Activated T-cell treated with anti-CD3 and anti-CD28 coated beads, Interleukin-2, amount 50 U/mL, for 24 hours (primary cell): ENCODE measurements at regions not wholly inside any gene's neighbourhood (a gene's known extent, or its start where the extent isn't known, plus 50 kb on each side); places are given as distances from the start of the nearest gene placed in this dataset.
"Not testable (repeated sequence)": the region's sequence is repeated elsewhere in the genome, so short reads cannot be mapped to it uniquely, and the experiment has no call there.

ENCODE experiments used
- DNase-seq: peaks from one replicate; pipeline ENCODE4 v3.0.0-alpha.2; 2020
- H3K27ac Mint-ChIP-seq: 2 replicates; pipeline ENCODE4 v1.8.0; 2020; ENCODE audit warnings: mild to moderate bottlenecking, mixed read lengths
- H3K27me3 Mint-ChIP-seq: 2 replicates; pipeline ENCODE4 v1.8.0; 2020; ENCODE audit warnings: mixed read lengths
- H3K36me3 Mint-ChIP-seq: 2 replicates; pipeline ENCODE4 v1.8.0; 2020; ENCODE audit warnings: low read depth, mixed read lengths
- H3K4me1 Mint-ChIP-seq: 2 replicates; pipeline ENCODE4 v1.8.0; 2020; ENCODE audit warnings: low read depth, mixed read lengths
- H3K4me3 Mint-ChIP-seq: 2 replicates; pipeline ENCODE4 v1.8.0; 2020; ENCODE audit warnings: mild to moderate bottlenecking, moderate library complexity, mixed read lengths
- H3K9me3 Mint-ChIP-seq: 2 replicates; pipeline ENCODE4 v1.8.0; 2020; ENCODE audit warnings: mixed read lengths

GRCh38 chr3:87541723-87542122, 265.3 kb upstream of the POU1F1 start:
- Mint-ChIP-seq H3K36me3 (no peaks in the 10 kb centered on the region), H3K9me3 (no peaks in the 10 kb centered on the region), H3K27ac (no peak overlapping the region), H3K27me3 (no peaks in the 10 kb centered on the region), H3K4me1 (no peaks in the 10 kb centered on the region), H3K4me3 (no peak overlapping the region)
- no peak for DNase-seq

GRCh38 chr3:87538722-87539121, 262.3 kb upstream of the POU1F1 start:
- not testable (repeated sequence) for H3K4me1 Mint-ChIP-seq, DNase-seq, H3K9me3 Mint-ChIP-seq, H3K27me3 Mint-ChIP-seq, H3K36me3 Mint-ChIP-seq, H3K27ac Mint-ChIP-seq, H3K4me3 Mint-ChIP-seq

GRCh38 chr3:87509401-87509800, 233.0 kb upstream of the POU1F1 start:
- no peaks in the 10 kb centered on the region for H3K36me3 Mint-ChIP-seq
- no peak overlapping the region for H3K4me3 Mint-ChIP-seq

GRCh38 chr3:87508921-87509320, 232.5 kb upstream of the POU1F1 start:
- DNase-seq, result no peak
- H3K4me3 Mint-ChIP-seq, result no peak overlapping the region
- no peaks in the 10 kb centered on the region for H3K9me3 Mint-ChIP-seq
- H3K4me1 Mint-ChIP-seq, result no peaks in the 10 kb centered on the region
- no peaks in the 10 kb centered on the region for H3K36me3 Mint-ChIP-seq
- H3K27ac Mint-ChIP-seq, result no peak overlapping the region
- H3K27me3 Mint-ChIP-seq, result no peaks in the 10 kb centered on the region

More at GRCh38 chr3:87509401-87509800, 233.0 kb upstream of the POU1F1 start:
- Mint-ChIP-seq H3K9me3 (no peaks in the 10 kb centered on the region), H3K27ac (no peak overlapping the region), H3K27me3 (no peaks in the 10 kb centered on the region), H3K4me1 (no peaks in the 10 kb centered on the region)
- no peak for DNase-seq

GRCh38 chr3:87507753-87508152, 231.4 kb upstream of the POU1F1 start:
- no peak overlapping the region for H3K27ac Mint-ChIP-seq
- DNase-seq, result no peak
- no peak overlapping the region for H3K4me3 Mint-ChIP-seq
- H3K36me3 Mint-ChIP-seq, result no peaks in the 10 kb centered on the region
- H3K9me3 Mint-ChIP-seq, result no peaks in the 10 kb centered on the region
- no peaks in the 10 kb centered on the region for H3K27me3 Mint-ChIP-seq
- no peaks in the 10 kb centered on the region for H3K4me1 Mint-ChIP-seq

GRCh38 chr3:87503900-87504498, 227.6 kb upstream of the POU1F1 start:
- DNase-seq, result no peak

GRCh38 chr3:87501076-87501475, 224.7 kb upstream of the POU1F1 start:
- no peaks in the 10 kb centered on the region for H3K4me1 Mint-ChIP-seq
- H3K9me3 Mint-ChIP-seq, result no peaks in the 10 kb centered on the region
- H3K27me3 Mint-ChIP-seq, result no peaks in the 10 kb centered on the region
- H3K4me3 Mint-ChIP-seq, result no peak overlapping the region
- H3K27ac Mint-ChIP-seq, result no peak overlapping the region
- no peaks in the 10 kb centered on the region for H3K36me3 Mint-ChIP-seq
- DNase-seq, result no peak

More at GRCh38 chr3:87503900-87504498, 227.6 kb upstream of the POU1F1 start:
- Mint-ChIP-seq H3K9me3 (no peaks in the 10 kb centered on the region), H3K4me3 (no peak overlapping the region), H3K4me1 (no peaks in the 10 kb centered on the region), H3K27ac (no peak overlapping the region), H3K36me3 (no peaks in the 10 kb centered on the region), H3K27me3 (no peaks in the 10 kb centered on the region)

- DNase-seq, result no peak
- no peaks in the 10 kb centered on the region for H3K4me1 Mint-ChIP-seq
- no peak overlapping the region for H3K27ac Mint-ChIP-seq
- H3K4me3 Mint-ChIP-seq, result no peak overlapping the region
- H3K27me3 Mint-ChIP-seq, result no peaks in the 10 kb centered on the region
- H3K36me3 Mint-ChIP-seq, result no peaks in the 10 kb centered on the region
- H3K9me3 Mint-ChIP-seq, result no peaks in the 10 kb centered on the region
Measured at GRCh38 chr3:87498358-87499080, 222.1 kb upstream of the POU1F1 start.

- Mint-ChIP-seq H3K36me3 (no peaks in the 10 kb centered on the region), H3K27ac (no peak overlapping the region), H3K27me3 (no peaks in the 10 kb centered on the region), H3K4me3 (no peak overlapping the region), H3K4me1 (no peaks in the 10 kb centered on the region), H3K9me3 (no peaks in the 10 kb centered on the region)
- no peak for DNase-seq
Measured at GRCh38 chr3:87495938-87496337, 219.6 kb upstream of the POU1F1 start.

GRCh38 chr3:87494264-87494663, 217.9 kb upstream of the POU1F1 start:
- no peaks in the 10 kb centered on the region for H3K9me3 Mint-ChIP-seq
- no peak for DNase-seq
- H3K4me3 Mint-ChIP-seq, result no peak overlapping the region
- no peaks in the 10 kb centered on the region for H3K27me3 Mint-ChIP-seq
- no peaks in the 10 kb centered on the region for H3K36me3 Mint-ChIP-seq
- no peak overlapping the region for H3K27ac Mint-ChIP-seq
- no peaks in the 10 kb centered on the region for H3K4me1 Mint-ChIP-seq

GRCh38 chr3:87491843-87492242, 215.5 kb upstream of the POU1F1 start:
- H3K4me3 Mint-ChIP-seq, result no peak overlapping the region
- H3K36me3 Mint-ChIP-seq, result no peaks in the 10 kb centered on the region
- DNase-seq, result no peak
- peaks cover 3% of the 10 kb centered on the region for H3K9me3 Mint-ChIP-seq
- no peaks in the 10 kb centered on the region for H3K27me3 Mint-ChIP-seq
- H3K27ac Mint-ChIP-seq, result no peak overlapping the region
- peaks cover 2% of the 10 kb centered on the region for H3K4me1 Mint-ChIP-seq

GRCh38 chr3:87489892-87490291, 213.5 kb upstream of the POU1F1 start:
- H3K9me3 Mint-ChIP-seq, result peaks cover 5% of the 10 kb centered on the region
- no peak overlapping the region for H3K27ac Mint-ChIP-seq
- no peaks in the 10 kb centered on the region for H3K27me3 Mint-ChIP-seq
- no peaks in the 10 kb centered on the region for H3K36me3 Mint-ChIP-seq
- no peak for DNase-seq
- H3K4me1 Mint-ChIP-seq, result peaks cover 4% of the 10 kb centered on the region
- H3K4me3 Mint-ChIP-seq, result no peak overlapping the region

- H3K9me3 Mint-ChIP-seq, result peaks cover 5% of the 10 kb centered on the region
- DNase-seq, result no peak
- no peak overlapping the region for H3K4me3 Mint-ChIP-seq
- H3K4me1 Mint-ChIP-seq, result peaks cover 4% of the 10 kb centered on the region
- no peaks in the 10 kb centered on the region for H3K36me3 Mint-ChIP-seq
- H3K27ac Mint-ChIP-seq, result no peak overlapping the region
- H3K27me3 Mint-ChIP-seq, result no peaks in the 10 kb centered on the region
Measured at GRCh38 chr3:87488765-87489164, 212.4 kb upstream of the POU1F1 start.

GRCh38 chr3:87486635-87487034, 210.3 kb upstream of the POU1F1 start:
- H3K4me1 Mint-ChIP-seq, H3K27ac Mint-ChIP-seq, H3K27me3 Mint-ChIP-seq, H3K9me3 Mint-ChIP-seq, DNase-seq, H3K4me3 Mint-ChIP-seq, H3K36me3 Mint-ChIP-seq: not testable (repeated sequence)

GRCh38 chr3:87486115-87486514, 209.7 kb upstream of the POU1F1 start:
- peaks cover 4% of the 10 kb centered on the region for H3K4me1 Mint-ChIP-seq
- peaks cover 5% of the 10 kb centered on the region for H3K9me3 Mint-ChIP-seq
- no peak for DNase-seq
- H3K27ac Mint-ChIP-seq, result no peak overlapping the region
- H3K27me3 Mint-ChIP-seq, result no peaks in the 10 kb centered on the region
- H3K4me3 Mint-ChIP-seq, result no peak overlapping the region
- no peaks in the 10 kb centered on the region for H3K36me3 Mint-ChIP-seq
